ENCODE measurements at regions not wholly inside any gene's neighbourhood (a gene's known extent, or its start where the extent isn't known, plus 50 kb on each side); places are given as distances from the start of the nearest gene placed in this dataset.
"Not testable (repeated sequence)": the region's sequence is repeated elsewhere in the genome, so short reads cannot be mapped to it uniquely, and the experiment has no call there.

DNA sequence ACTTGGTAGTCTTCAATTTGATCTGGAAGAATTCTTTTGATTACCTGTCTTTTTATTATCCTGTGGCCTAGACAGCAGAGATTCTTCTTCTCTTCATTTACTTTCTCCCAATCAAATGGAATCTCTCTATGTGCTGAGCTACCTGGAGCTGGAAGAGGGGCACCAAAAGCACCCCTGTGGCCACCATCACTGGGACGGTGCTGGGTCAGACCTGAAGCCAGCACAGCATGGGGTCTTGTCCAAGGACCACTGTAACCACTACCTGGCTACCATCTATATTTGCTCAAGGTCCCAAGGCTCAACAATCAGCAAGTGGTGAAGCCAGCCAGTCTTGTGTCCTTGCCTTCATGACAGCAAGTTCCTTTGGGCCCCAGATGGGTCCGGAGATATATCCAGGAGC lies 186.6 kb downstream of the JRKL start:
- no peak for ATAC-seq
- Histone ChIP-seq H3K27me3 (no peaks in the 10 kb centered on the region), H3K27ac (no peak overlapping the region), H3K36me3 (no peaks in the 10 kb centered on the region), H3K4me1 (no peaks in the 10 kb centered on the region), H3K9me3 (no peaks in the 10 kb centered on the region), H3K4me3 (no peak overlapping the region)
- DNase-seq = no peak
- intact Hi-C loops (cut with DNase I; ENCODE audit: low total_unique reads) = no loop called here
- TF ChIP-seq, protein P1, sequence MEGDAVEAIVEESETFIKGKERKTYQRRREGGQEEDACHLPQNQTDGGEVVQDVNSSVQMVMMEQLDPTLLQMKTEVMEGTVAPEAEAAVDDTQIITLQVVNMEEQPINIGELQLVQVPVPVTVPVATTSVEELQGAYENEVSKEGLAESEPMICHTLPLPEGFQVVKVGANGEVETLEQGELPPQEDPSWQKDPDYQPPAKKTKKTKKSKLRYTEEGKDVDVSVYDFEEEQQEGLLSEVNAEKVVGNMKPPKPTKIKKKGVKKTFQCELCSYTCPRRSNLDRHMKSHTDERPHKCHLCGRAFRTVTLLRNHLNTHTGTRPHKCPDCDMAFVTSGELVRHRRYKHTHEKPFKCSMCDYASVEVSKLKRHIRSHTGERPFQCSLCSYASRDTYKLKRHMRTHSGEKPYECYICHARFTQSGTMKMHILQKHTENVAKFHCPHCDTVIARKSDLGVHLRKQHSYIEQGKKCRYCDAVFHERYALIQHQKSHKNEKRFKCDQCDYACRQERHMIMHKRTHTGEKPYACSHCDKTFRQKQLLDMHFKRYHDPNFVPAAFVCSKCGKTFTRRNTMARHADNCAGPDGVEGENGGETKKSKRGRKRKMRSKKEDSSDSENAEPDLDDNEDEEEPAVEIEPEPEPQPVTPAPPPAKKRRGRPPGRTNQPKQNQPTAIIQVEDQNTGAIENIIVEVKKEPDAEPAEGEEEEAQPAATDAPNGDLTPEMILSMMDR (IDR thresholded peaks at IDR 0.05 in 4 of 5, conservative IDR thresholded peaks at IDR 0.05 in 1 of 5) = no peak
- TF ChIP-seq POLR2A (IDR thresholded peaks at IDR 0.05) = no peak
- in situ Hi-C loops (cut with MboI; ENCODE audit: low sequenced_read_pairs in 4 of 4) = no loop called here

DNA sequence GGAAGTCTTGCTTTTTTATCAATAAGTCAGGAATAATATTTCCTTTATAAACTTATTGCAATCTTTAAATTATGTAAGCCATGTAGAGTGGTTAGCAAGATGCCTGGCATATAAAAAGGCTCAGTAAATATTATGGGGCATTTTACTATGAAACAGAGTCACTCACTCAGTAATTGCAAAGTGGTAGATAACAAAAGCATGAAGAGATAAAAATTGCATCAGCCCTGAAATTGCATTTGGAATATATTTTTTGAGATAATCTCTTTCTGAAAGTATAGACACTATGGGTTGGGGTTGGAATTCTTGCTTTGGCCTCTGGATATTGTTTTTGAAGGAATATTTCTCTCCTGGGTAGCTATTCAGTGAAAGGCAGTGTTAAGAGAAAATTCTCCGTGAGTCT lies 188.6 kb downstream of the JRKL start:
- DNase-seq (no peak), ATAC-seq (no peak)
- no peaks in the 10 kb centered on the region for H3K4me1 ChIP-seq
- H3K4me3 ChIP-seq = no peak overlapping the region
- H3K27ac ChIP-seq = no peak overlapping the region
- TF ChIP-seq, protein P1 (IDR thresholded peaks at IDR 0.05 in 4 of 5, conservative IDR thresholded peaks at IDR 0.05 in 1 of 5) = no peak
- intact Hi-C loops (cut with DNase I; ENCODE audit: low total_unique reads) = no loop called here
- no peaks in the 10 kb centered on the region for H3K27me3 ChIP-seq
- no peaks in the 10 kb centered on the region for H3K9me3 ChIP-seq
- in situ Hi-C loops (cut with MboI; ENCODE audit: low sequenced_read_pairs in 4 of 4) = no loop called here
- H3K36me3 ChIP-seq = no peaks in the 10 kb centered on the region

DNA sequence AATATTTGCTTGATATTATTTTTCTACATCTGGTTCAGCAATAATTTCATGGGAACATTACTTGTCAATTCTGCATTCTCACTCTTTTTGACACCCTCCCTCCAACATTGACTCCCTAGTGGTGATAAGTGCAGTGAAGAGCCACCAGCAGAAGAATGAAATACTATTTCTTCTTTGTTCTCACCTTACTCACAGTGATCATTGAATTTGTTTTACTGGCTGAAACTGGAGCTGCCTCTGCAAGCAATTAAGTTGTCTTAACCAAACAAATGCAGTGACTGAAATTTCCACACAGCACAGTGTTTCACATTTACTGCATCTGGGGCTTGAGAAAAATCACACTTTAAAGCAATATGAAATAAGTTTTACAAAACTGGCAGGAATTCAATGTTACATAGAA lies 189.8 kb downstream of the JRKL start:
- Histone ChIP-seq H3K27me3 (no peaks in the 10 kb centered on the region), H3K4me1 (no peaks in the 10 kb centered on the region), H3K27ac (no peak overlapping the region), H3K4me3 (no peak overlapping the region), H3K36me3 (no peaks in the 10 kb centered on the region), H3K9me3 (no peaks in the 10 kb centered on the region)
- in situ Hi-C loops (cut with MboI; ENCODE audit: low sequenced_read_pairs in 4 of 4) (no loop called here), intact Hi-C loops (cut with DNase I; ENCODE audit: low total_unique reads) (no loop called here)
- no peak for TF ChIP-seq POLR2A (IDR thresholded peaks at IDR 0.05)
- TF ChIP-seq, protein P1 (IDR thresholded peaks at IDR 0.05 in 4 of 5, conservative IDR thresholded peaks at IDR 0.05 in 1 of 5) = no peak
- ATAC-seq = no peak
- DNase-seq = no peak

DNA sequence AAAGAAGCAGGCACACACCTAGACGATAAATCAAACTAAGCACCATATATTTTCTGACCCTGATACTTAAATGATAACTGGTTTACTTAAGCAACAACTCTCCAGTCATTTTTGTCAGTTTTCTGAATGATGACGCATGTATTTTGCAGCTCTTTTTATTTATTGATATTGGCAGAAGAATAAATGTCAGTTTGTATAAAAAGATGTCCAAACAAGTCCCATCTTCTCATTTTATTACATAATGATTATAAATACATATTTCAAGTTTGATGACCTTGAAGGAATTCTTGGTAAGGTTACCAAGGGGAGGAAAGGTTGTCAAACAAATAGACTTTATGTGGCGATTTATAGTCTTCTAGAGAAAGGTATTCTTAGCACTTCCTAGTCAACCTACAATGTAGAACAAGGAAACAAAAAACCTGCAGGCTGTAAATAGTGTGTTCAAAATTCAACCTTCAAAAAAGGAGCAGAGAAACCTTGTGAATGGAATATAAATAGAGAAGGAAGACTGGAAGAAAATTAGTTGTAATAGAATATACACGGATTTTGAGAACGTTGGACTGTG lies 190.7 kb downstream of the JRKL start:
- H3K36me3 ChIP-seq = no peaks in the 10 kb centered on the region
- no peak overlapping the region for H3K4me3 ChIP-seq
- no peaks in the 10 kb centered on the region for H3K4me1 ChIP-seq
- ATAC-seq = no peak
- no peak for DNase-seq
- in situ Hi-C loops (cut with MboI; ENCODE audit: low sequenced_read_pairs in 4 of 4) (no loop called here), intact Hi-C loops (cut with DNase I; ENCODE audit: low total_unique reads) (no loop called here)
- TF ChIP-seq POLR2A (IDR thresholded peaks at IDR 0.05) = no peak
- TF ChIP-seq, protein P1 (IDR thresholded peaks at IDR 0.05 in 4 of 5, conservative IDR thresholded peaks at IDR 0.05 in 1 of 5) = no peak
- H3K27ac ChIP-seq = no peak overlapping the region
- no peaks in the 10 kb centered on the region for H3K27me3 ChIP-seq
- H3K9me3 ChIP-seq = no peaks in the 10 kb centered on the region

DNA sequence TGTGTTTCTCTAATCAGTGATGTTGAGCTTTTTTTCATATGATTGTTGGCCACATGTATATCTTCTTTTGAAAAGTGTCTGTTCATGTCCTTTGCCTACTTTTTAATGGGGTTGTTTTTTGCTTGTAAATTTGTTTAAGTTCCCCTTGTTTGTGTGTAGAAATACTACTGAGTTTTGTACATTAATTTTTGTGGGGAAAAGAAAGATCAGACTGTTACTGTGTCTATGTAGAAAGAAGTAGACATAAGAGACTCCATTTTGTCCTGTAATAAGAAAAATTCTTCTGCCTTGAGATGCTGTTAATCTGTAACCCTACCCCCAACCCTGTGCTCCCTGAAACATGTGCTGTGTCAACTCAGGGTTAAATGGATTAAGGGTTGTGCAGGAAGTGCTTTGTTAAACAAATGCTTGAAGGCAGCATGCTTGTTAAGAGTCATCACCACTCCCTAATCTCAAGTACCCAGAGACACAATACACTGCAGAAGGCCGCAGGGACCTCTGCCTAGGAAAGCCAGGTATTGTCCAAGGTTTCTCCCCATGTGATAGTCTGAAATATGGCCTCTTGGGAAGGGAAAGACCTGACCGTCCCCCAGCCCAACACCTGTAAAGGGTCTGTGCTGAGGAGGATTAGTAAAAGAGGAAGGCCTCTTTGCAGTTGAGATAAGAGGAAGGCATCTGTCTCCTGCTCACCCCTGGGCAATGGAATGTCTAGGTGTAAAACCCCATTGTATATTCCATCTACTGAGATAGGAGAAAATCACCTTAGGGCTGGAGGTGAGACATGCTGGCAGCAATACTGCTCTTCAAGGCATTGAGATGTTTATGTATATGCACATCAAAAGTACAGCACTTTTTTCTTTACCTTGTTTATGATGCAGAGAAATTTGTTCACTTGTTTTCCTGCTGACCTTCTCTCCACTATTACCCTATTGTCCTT lies 196.4 kb downstream of the JRKL start:
- H3K4me3 ChIP-seq; DNase-seq; H3K27me3 ChIP-seq; ATAC-seq; H3K9me3 ChIP-seq; intact Hi-C loops (cut with DNase I; ENCODE audit: low total_unique reads); in situ Hi-C loops (cut with MboI; ENCODE audit: low sequenced_read_pairs in 4 of 4); H3K27ac ChIP-seq; H3K4me1 ChIP-seq; H3K36me3 ChIP-seq: not testable (repeated sequence)

DNA sequence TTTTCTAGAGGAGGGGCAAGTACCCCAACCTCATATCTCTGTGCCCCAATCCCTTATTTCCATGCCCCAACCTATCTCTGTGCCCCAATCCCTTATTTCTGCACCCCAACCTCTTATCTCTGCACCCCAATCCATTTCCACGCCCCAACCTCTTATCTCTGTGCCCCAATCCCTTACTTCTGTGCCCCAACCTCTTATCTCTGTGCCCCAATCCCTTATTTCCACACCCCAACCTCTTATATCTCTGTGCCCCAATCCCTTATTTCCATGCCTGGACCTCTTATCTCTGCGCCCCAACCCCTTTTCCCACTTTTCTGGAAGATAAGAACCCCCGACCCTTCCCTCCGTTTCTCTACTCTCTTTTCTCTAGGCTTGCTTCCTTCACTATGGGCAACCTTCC lies 199.0 kb downstream of the JRKL start:
- H3K4me3 ChIP-seq; ATAC-seq; H3K27me3 ChIP-seq; H3K36me3 ChIP-seq; H3K27ac ChIP-seq; H3K9me3 ChIP-seq; intact Hi-C loops (cut with DNase I; ENCODE audit: low total_unique reads); in situ Hi-C loops (cut with MboI; ENCODE audit: low sequenced_read_pairs in 4 of 4); H3K4me1 ChIP-seq; DNase-seq: not testable (repeated sequence)

All from gastrocnemius medialis (tissue), 4 donors.